GM12878 (cell line): ENCODE measurements at regions not wholly inside any gene's neighbourhood (a gene's known extent, or its start where the extent isn't known, plus 50 kb on each side); places are given as distances from the start of the nearest gene placed in this dataset.

Experiments used
- ATAC-seq: fragments of 200-7000 bp; cut with Tn5 transposase; 3 replicates; pipeline ENCODE4 v1.9.1; 2020; ENCODE audit warnings: mild to moderate bottlenecking, moderate library complexity
- BruUV-seq: library from RNA; stranded (reverse); fragments of 400-500 nt; replicated peaks from 2 replicates; lab custom pipeline; 2021; lab: Mats Ljungman, UMichigan
- CTCF ChIA-PET: fragments of 300-600 bp; sonication (Branson Sonifier 250); formaldehyde crosslinking; extraction: SDS; loops from one replicate; lab custom pipeline; 2021; ENCODE audit warnings: inconsistent platforms; lab: Yijun Ruan, JAX
- POLR2A ChIA-PET: fragments of 350-600 bp; formaldehyde crosslinking; extraction: SDS; loops from one replicate; lab custom pipeline; 2021; ENCODE audit warnings: inconsistent platforms; lab: Charles Lee
- RAD21 ChIA-PET: fragments of 300-600 bp; sonication (Branson Sonifier 250); formaldehyde crosslinking; loops from one replicate; lab custom pipeline; 2023; ENCODE audit warnings: antibody characterized with exemption; ENCODE audit not compliant: unreplicated experiment; lab: Charles Lee
- SMC1A ChIA-PET: fragments of 300-600 bp; sonication (Branson Sonifier 250); formaldehyde crosslinking; loops from one replicate; lab custom pipeline; 2023; ENCODE audit not compliant: unreplicated experiment, uncharacterized antibody; lab: Charles Lee
- DNase-seq: peaks from one replicate; pipeline ENCODE4 v3.0.0-alpha.2; 2011; ENCODE audit warnings: low read depth, low spot score
- FAIRE-seq: peaks from 3 replicates; lab custom pipeline; 2011; peaks lifted over from hg19 to GRCh38; lab: Jason Lieb, UNC
- H2AFZ ChIP-seq: 2 replicates; pipeline ENCODE4 v1.6.0; 2011; ENCODE audit warnings: low read depth, low read length, control low read depth; ENCODE audit not compliant: control insufficient read depth
- H3K27ac ChIP-seq: 2 replicates; pipeline ENCODE4 v1.5.1; 2011; ENCODE audit warnings: control low read depth; ENCODE audit not compliant: control insufficient read depth, insufficient read depth
- H3K27me3 ChIP-seq, 2 experiments: replicated peaks in 1 of 2; 2 replicates each; pipeline versions ENCODE4 v1.6.0 to v1.6.1; 2011; ENCODE audit warnings: low read length in 1 of 2; ENCODE audit not compliant: control insufficient read depth in 2 of 2, insufficient read depth in 2 of 2
- H3K36me3 ChIP-seq, 2 experiments: 2 replicates each; pipeline ENCODE4 v1.5.1; 2011; ENCODE audit warnings: low read length in 1 of 2; ENCODE audit not compliant: control insufficient read depth in 2 of 2, insufficient read depth in 2 of 2
- H3K4me1 ChIP-seq: 2 replicates; pipeline ENCODE4 v1.6.1; 2011; ENCODE audit warnings: mild to moderate bottlenecking, low read length, moderate library complexity, mixed read lengths; ENCODE audit not compliant: control insufficient read depth, insufficient read depth
- H3K4me2 ChIP-seq: 2 replicates; pipeline ENCODE4 v1.6.0; 2011; ENCODE audit warnings: control low read depth; ENCODE audit not compliant: control insufficient read depth, insufficient read depth
- H3K4me3 ChIP-seq: fragments of 200-600 bp; sonication (generic); 2 replicates; pipeline ENCODE4 v1.5.1; 2016
- H3K79me2 ChIP-seq: 2 replicates; pipeline ENCODE4 v1.6.0; 2011; ENCODE audit warnings: low read length; ENCODE audit not compliant: control insufficient read depth, insufficient read depth
- H3K9ac ChIP-seq: 2 replicates; pipeline ENCODE4 v1.8.0; 2011; ENCODE audit warnings: low read length, control low read depth, mixed read lengths; ENCODE audit not compliant: control insufficient read depth, insufficient read depth
- H3K9me3 ChIP-seq: replicated peaks from 3 replicates; pipeline ENCODE4 v1.5.1; 2011; ENCODE audit warnings: mild to moderate bottlenecking, low read length; ENCODE audit not compliant: control insufficient read depth, insufficient read depth
- H4K20me1 ChIP-seq: 2 replicates; pipeline ENCODE4 v1.6.0; 2011; ENCODE audit not compliant: control insufficient read depth, insufficient read depth
- ELK1 ChIP-seq: IDR thresholded peaks from 2 replicates; pipeline ENCODE4 v1.6.1; 2012; ENCODE audit warnings: low read depth, low read length, improper control_type of control experiment
- ESRRA ChIP-seq: IDR thresholded peaks from 2 replicates; pipeline ENCODE4 v1.6.1; 2012; ENCODE audit warnings: mild to moderate bottlenecking, low read length, improper control_type of control experiment
- GATAD2B ChIP-seq: fragments of 450-650 bp; conservative IDR thresholded peaks from 2 replicates; pipeline ENCODE4 v1.6.1; 2017; ENCODE audit warnings: low read depth, mild to moderate bottlenecking, moderate library complexity
- JUNB ChIP-seq: IDR thresholded peaks from 2 replicates; pipeline ENCODE4 v1.6.1; 2016; ENCODE audit warnings: antibody characterized with exemption, mild to moderate bottlenecking
- KDM1A ChIP-seq: fragments of 200-600 bp; sonication (generic); IDR thresholded peaks from 2 replicates; pipeline ENCODE4 v1.6.1; 2016; ENCODE audit warnings: borderline replicate concordance
- MEF2B ChIP-seq: fragments of 450-650 bp; IDR thresholded peaks from 2 replicates; pipeline ENCODE4 v1.6.1; 2018; ENCODE audit warnings: mild to moderate bottlenecking, moderate library complexity; ENCODE audit not compliant: partially characterized antibody, poor library complexity, severe bottlenecking
- MYC ChIP-seq: IDR thresholded peaks from 2 replicates; pipeline ENCODE4 v1.6.1; 2011; ENCODE audit warnings: mild to moderate bottlenecking, low read length, moderate library complexity, inconsistent platforms; ENCODE audit not compliant: insufficient read depth, insufficient replicate concordance, insufficient read length, severe bottlenecking
- NBN ChIP-seq: fragments of 450-650 bp; IDR thresholded peaks from 2 replicates; pipeline ENCODE4 v1.6.1; 2016
- NR2F1 ChIP-seq: fragments of 450-650 bp; conservative IDR thresholded peaks from 2 replicates; pipeline ENCODE4 v1.6.1; 2017; ENCODE audit warnings: mild to moderate bottlenecking
- RAD21 ChIP-seq: IDR thresholded peaks from 2 replicates; pipeline ENCODE4 v1.6.1; 2011; ENCODE audit warnings: mild to moderate bottlenecking, low read depth, low read length, moderate library complexity; ENCODE audit not compliant: insufficient read depth
- RELB ChIP-seq: fragments of 450-650 bp; IDR thresholded peaks from 2 replicates; pipeline ENCODE4 v1.6.1; 2017; ENCODE audit warnings: low read depth, mild to moderate bottlenecking, moderate library complexity
- SP1 ChIP-seq: IDR thresholded peaks from one replicate; pipeline ENCODE4 v1.6.1; 2011; ENCODE audit warnings: low read depth, low read length
- STAT3 ChIP-seq: IDR thresholded peaks from 2 replicates; pipeline ENCODE4 v1.6.1; 2011; ENCODE audit warnings: low read depth, low read length, improper control_type of control experiment
- USF1 ChIP-seq: IDR thresholded peaks from 2 replicates; pipeline ENCODE4 v1.6.1; 2011; ENCODE audit warnings: borderline replicate concordance, low read depth, mild to moderate bottlenecking, moderate library complexity, mixed read lengths, low read length; ENCODE audit not compliant: insufficient read depth; ENCODE audit errors: extremely low read length
- YBX1 ChIP-seq: fragments of 450-650 bp; IDR thresholded peaks from 2 replicates; pipeline ENCODE4 v1.6.1; 2016; ENCODE audit warnings: antibody characterized with exemption
- ZNF24 ChIP-seq: fragments of 450-650 bp; IDR thresholded peaks from 2 replicates; pipeline ENCODE4 v1.6.1; 2017; ENCODE audit warnings: antibody characterized with exemption, mild to moderate bottlenecking
- WGBS: methylation state at CpG from one replicate; pipeline ENCODE4 v1.1.6; 2016; ENCODE audit warnings: low lambda C conversion rate; ENCODE audit not compliant: insufficient replicate concordance, insufficient coverage; ENCODE audit errors: missing lambda C conversion rate; 5-methylcytosine and 5-hydroxymethylcytosine counted together
- in situ Hi-C: fragments of 300-500 bp; cut with MboI; formaldehyde crosslinking; loops from 9 replicates; pipeline ENCODE4 v1.14.3; 2018; ENCODE audit warnings: mixed read lengths
- intact Hi-C: fragments of 100-400 bp; cut with micrococcal nuclease; formaldehyde crosslinking; loops from one replicate; pipeline ENCODE4 v1.14.2; 2022; ENCODE audit not compliant: unreplicated experiment

- Histone ChIP-seq H2AFZ (no peak overlapping the region), H4K20me1 (no peaks in the 10 kb centered on the region)
- no peak for FAIRE-seq
Measured at GRCh38 chr5:104793755-104794080, 1231.1 kb upstream of the NUDT12 start.

GRCh38 chr5:104793031-104793754 is 1230.6 kb upstream of the NUDT12 start:
- H3K36me3 ChIP-seq = no peaks in the 10 kb centered on the region
- DNase-seq (no peak), ATAC-seq (no peak), FAIRE-seq (no peak)
- TF ChIP-seq SP1 (no peak), RAD21 (no peak), ZNF24 (no peak), RELB (no peak), KDM1A (no peak), ESRRA (no peak), MYC (no peak), YBX1 (no peak), USF1 (no peak), NBN (no peak)
- no peak overlapping the region for H3K9ac ChIP-seq
- no peaks in the 10 kb centered on the region for H4K20me1 ChIP-seq
- POLR2A ChIA-PET = no interaction called here
- H2AFZ ChIP-seq = no peak overlapping the region
- H3K27ac ChIP-seq = no peak overlapping the region
- CTCF ChIA-PET = interaction anchor here (0.5 kb wide), 1 partner anchor 774 kb away, joined by 3 read pairs; no protein-coding TSS in a partner anchor
- no TSS peak for BruUV-seq
- H3K9me3 ChIP-seq = no peaks in the 10 kb centered on the region
- no peaks in the 10 kb centered on the region for H3K27me3 ChIP-seq
- H3K79me2 ChIP-seq = no peaks in the 10 kb centered on the region
- intact Hi-C loops (no loop called here), in situ Hi-C loops (no loop called here)
- SMC1A ChIA-PET = no interaction called here
- no peak overlapping the region for H3K4me3 ChIP-seq
- no peak overlapping the region for H3K4me2 ChIP-seq
- RAD21 ChIA-PET = no interaction called here
- H3K4me1 ChIP-seq = no peaks in the 10 kb centered on the region
- 1% methylated on average over 4 of the region's 4 CpGs for WGBS

More at GRCh38 chr5:104793755-104794080, 1231.1 kb upstream of the NUDT12 start:
- ATAC-seq = no peak
- TF ChIP-seq NR2F1 = no peak
- no peak for TF ChIP-seq ELK1
- no peak for TF ChIP-seq JUNB
- TF ChIP-seq STAT3 = no peak
- TF ChIP-seq MEF2B = no peak
- TF ChIP-seq GATAD2B = no peak
- TF ChIP-seq ESRRA = no peak
- TF ChIP-seq, all 136 proteins: peak for 0
- H3K27me3 ChIP-seq = no peaks in the 10 kb centered on the region
- intact Hi-C loops = no loop called here
- ChIA-PET SMC1A (no interaction called here), RAD21 (no interaction called here), POLR2A (no interaction called here), CTCF (interaction anchor here (0.5 kb wide), 1 partner anchor 775 kb away, joined by 3 read pairs; no protein-coding TSS in a partner anchor)
- H3K36me3 ChIP-seq = no peaks in the 10 kb centered on the region
- H3K9ac ChIP-seq = no peak overlapping the region
- no peaks in the 10 kb centered on the region for H3K9me3 ChIP-seq
- H3K79me2 ChIP-seq = no peaks in the 10 kb centered on the region
- no peaks in the 10 kb centered on the region for H3K4me1 ChIP-seq
- no peak overlapping the region for H3K27ac ChIP-seq
- H3K4me2 ChIP-seq = no peak overlapping the region
- H3K4me3 ChIP-seq = no peak overlapping the region
- in situ Hi-C loops = no loop called here
- no TSS peak for BruUV-seq
- no peak for DNase-seq
